HuH-7 (cell line): ENCODE measurements at regions not wholly inside any gene's neighbourhood (a gene's known extent, or its start where the extent isn't known, plus 50 kb on each side); places are given as distances from the start of the nearest gene placed in this dataset.
"Not testable (repeated sequence)": the region's sequence is repeated elsewhere in the genome, so short reads cannot be mapped to it uniquely, and the experiment has no call there.

Experiments
- DNase-seq: peaks from one replicate; pipeline ENCODE4 v3.0.0; 2011; ENCODE audit warnings: low spot score

GRCh38 chr10:33036670-33037069 is 78.6 kb upstream of the ITGB1 start:
- DNase-seq = no peak

GRCh38 chr10:33035411-33035810 is 77.4 kb upstream of the ITGB1 start:
- DNase-seq = no peak

DNA sequence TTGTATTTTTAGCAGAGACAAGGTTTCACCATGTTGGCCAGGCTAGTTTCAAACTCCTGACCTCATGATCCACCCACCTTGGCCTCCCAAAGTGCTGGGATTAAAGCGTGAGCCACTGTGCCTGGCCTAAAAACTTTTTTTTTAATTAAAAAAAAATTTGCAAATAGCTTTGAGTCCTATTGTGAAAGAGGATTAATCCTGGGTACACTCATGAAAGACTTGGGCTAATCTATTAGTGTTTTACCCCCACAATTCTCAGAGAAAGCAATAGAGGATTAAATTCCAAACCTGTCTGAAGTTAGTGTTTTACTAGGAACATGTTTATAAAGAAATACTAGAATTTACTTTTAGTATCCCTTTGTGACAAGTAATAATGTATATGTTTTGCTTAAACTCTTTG is 76.9 kb upstream of the ITGB1 start:
- no peak for DNase-seq

DNA sequence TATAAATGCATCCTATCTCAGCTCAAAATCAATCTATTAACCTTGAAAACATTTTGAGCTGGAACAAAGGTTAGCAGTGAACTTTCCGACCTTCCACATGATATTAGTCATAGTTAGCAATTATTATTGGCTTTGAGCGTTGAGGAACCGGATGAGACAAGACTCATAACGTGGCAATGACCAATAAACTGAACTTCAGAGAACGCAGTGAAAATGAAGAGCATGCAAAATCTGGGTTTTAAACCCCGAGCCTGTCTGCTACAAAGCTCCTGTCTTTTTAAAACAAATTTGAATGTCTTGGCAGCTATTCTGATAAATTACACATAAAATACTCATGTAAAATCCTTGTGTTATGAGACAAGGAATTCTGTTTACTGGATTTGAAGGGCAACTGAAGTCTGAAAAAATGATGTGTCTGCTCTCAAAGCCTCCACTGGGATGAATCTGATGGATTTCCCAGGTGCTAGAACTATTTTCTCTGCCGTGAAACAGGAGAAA is 74.7 kb upstream of the ITGB1 start:
- DNase-seq = no peak

DNA sequence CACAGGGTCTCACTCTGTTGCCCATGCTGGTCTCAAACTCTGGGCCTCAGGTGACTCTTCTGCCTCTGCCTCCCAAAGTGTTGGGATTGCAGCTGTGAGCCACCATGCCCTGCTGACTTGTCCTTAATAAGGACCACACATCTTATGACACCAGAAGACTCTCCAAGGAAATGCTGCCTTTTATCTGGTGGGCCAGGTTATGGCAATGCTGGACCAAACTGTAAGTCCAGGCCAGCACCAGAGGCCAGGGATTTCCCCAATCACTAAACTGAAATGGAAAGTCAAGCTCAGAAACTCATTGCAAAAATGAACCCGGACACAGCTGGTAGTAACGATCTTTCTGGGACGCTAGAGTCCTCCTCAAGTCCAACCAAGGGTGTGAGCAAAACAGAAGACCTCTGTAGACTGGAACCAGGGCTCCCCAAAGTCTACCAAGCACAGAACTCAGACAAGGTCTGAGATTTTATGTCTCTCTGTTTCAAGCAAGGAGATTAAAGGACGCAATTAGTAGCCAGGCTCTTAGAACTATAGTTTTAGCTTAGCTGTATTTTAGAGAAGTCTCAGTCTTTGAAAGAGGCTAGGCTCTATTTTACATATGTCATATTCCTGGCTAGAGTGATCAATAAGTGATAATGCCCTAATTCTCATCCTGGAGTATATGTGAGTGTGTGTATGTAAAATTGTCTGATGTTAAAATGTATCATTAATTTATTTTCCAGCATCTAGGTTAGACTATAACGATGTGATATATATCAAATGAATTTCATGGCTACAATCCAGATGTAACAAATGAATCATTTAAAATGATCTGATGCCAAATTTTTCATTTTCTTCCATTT is 74.0 kb upstream of the ITGB1 start:
- DNase-seq = no peak

DNA sequence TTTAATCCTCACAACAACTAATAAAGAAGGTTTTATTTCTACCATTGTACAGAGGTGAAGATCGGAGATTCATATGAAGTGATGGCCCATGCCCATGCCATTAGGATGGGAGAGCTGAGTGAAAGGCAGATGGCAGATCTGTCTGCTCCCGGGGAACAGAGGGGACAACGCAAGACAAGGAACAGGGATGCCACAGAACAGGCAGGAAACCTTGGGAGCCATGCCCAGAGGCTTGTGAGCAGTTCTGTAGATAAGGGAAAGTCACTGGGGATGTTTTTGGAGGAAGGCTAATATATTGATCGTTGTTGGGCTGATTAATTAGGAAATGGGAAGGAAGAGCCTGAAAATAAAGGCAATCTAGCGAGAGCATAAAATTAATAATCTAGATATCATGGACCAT is 73.1 kb upstream of the ITGB1 start:
- DNase-seq = no peak

- DNase-seq = not testable (repeated sequence)
Measured at GRCh38 chr10:33028515-33028914, 70.5 kb upstream of the ITGB1 start.

GRCh38 chr10:33027088-33027487 is 69.1 kb upstream of the ITGB1 start:
- no peak for DNase-seq

DNA sequence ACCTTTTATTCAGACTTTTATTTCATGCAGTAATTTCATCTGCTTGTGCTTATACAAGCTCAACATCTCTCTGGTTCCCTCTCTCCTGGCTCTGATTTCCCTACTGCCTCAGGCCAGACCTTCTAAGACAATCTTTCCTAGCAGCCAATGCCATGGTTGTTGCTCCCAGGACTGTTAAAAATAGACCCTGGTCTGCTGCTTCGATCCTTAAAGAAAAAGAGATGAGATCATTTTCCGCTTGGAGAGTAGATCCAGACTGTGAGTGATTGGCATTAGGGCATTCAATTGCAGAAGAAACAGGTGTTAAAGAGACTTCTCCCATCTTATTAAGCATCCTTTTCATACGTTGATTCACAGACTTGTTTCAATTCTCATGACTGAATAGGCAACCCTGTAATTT is 68.4 kb upstream of the ITGB1 start:
- DNase-seq = no peak

DNA sequence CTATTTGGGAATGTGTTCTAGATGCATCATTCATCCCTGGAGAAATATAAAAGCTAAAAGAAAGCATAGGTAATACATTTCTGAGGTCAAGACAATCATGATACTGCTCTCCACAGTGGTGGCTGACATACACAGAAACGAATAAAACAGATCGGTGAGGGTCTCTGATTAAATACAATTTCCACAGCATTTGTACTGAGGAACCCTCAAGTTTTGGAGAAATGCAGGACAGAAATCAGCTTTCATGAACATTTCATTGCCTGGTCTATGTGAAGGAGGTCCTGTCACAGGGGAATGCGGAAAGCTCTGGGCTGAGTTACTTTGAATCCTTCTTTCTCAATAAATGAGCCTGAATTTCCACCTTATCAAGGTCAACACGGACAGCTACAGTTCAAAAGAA is 67.9 kb upstream of the ITGB1 start:
- DNase-seq = no peak

- no peak for DNase-seq
Measured at GRCh38 chr10:33025039-33025438, 67.0 kb upstream of the ITGB1 start.

DNA sequence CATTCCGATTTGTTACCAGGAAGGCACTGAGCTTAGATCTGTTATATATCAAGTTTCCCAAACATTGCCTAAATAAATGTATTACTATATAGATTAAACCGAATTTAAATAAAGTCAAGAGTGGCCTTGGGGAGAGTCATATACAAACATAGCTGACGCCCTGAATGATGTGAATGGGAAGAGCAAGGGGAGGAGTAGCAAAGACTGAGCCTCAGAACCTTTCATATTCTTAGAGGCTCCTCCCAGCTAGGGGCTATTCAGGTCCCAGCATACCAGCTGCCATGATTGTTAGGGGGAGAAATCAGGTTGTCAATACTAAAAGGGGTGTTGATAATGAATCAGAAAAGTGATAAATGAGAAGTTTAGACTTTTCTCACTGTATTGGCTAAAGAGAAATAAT is 64.7 kb upstream of the ITGB1 start:
- DNase-seq = no peak

GRCh38 chr10:33022090-33022489 is 64.1 kb upstream of the ITGB1 start:
- no peak for DNase-seq

DNA sequence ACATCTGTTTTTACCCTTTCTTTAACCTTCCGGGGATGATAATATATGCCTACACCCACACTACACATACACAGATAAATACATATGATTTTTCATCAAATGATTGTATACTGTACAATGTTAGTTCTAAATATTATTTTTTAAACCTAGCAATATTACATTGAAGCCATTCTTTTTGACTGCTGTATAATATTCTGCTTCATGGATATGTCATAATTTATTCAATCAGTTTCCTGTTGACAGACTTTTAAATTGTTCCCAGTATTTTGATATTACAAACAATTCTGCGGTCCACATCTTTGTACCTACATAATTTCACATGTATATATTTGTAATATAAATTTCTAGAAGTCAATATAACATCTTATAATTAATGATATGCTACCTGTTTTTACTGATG is 59.0 kb upstream of the ITGB1 start:
- no peak for DNase-seq

DNA sequence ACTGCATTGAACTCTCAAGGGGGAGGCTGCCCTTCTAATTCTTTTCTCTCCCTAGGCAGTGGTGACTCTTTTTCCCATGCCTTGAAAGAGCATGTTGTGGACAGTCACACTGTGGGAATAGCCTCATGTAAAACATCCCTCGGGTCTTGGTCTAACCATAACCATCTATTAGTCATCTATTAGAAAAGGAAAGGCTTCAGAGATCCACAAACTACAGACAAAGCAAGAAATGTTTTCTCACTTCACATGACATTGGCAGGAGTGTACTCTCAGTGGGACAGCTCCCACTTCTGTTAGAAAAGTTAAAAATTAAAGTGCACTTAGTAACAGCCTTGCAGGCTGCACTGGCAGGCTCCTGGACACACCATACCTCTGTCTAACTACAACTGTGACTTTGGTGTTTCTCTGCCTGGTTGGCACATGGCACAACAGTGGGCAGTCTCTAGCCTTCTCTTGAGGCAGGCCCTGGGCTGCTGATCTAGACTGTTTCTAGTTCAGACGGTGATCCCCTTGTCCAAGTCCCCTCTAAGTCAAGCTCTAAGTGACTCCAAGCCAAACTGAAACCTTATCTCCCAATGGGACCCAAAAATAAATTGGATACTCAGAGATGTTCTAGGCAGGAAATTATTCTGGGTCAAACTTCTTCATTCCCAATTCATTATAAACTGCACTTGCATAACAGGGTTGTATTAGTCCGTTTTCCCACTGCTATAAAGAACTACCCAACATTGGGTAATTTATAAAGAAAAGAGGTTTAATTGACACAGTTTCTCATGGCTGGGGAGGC is 57.9 kb upstream of the ITGB1 start:
- no peak for DNase-seq

DNA sequence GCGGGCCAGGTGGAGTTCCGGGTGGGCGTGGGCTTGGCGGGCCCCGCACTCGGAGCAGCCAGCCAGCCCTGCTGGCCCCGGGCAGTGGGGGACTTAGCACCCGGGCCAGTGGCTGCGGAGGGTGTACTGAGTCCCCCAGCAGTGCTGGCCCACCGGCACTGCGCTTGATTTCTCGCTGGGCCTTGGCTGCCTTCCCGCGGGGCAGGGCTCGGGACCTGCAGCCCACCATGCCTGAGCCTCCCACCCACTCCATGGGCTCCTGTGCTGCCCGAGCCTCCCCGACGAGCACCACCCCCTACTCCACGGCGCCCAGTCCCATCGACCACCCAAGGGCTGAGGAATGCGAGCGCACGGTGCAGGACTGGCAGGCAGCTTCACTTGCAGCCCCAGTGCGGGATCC is 55.3 kb upstream of the ITGB1 start:
- not testable (repeated sequence) for DNase-seq

DNA sequence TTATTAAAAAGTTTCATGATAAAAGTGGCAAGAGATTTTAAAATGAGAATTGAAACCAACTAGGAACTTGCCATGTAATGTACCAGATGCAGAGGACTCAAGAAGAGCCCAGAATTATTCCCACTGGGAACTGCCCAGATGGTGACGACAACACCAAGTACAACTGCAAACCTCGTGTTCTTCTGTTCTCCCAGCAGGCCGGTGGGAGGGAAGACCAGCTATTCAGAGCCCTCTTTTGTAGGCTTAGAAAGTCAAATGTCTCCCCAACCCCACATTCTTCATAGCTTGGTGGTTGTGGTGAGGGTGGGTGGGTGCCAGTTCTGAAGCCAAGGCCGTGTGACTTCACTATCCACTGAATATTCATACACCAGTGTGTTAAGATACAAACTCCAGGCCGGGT is 54.3 kb upstream of the ITGB1 start:
- no peak for DNase-seq

DNA sequence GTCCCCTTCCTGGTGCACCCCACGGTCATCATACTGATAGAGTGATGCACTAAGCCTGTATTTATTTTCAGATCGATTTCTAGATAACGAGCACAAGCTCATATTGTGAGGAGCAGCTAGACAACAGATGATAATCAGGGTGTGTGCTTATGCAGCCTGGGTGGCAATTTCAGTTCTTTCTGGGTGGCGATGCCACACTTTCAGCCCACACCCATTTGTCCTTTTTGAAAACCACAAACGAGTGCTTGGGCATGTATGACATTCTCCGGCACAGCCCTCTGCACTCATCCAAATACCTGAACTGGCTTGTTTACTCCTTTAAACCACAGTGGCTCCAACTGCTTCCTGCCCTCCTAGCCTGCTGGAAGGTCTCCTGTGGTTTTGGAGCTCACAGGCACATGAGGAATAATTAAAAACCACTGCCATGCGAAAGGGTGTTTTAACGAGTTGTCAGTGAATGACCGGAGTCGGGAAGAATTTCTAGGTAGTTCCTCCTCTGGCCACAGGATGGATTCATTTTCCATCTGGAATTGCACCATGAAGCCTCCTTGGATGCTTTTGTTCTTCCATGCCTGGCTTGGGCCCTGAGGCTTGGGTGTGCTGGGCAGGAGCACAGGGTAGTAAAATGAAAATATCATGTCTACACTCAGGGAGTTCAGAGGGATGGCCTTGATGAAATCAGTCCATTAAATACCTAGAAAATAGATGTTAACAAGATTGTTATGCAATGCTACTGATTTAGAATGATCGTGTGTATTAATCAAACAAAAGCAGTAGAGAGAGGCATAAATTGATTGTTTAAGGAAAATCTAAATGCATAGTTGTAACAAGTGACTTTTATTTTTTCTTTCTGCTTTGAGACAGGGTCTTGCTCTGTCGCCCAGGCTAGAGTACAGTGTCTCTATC is 52.4 kb upstream of the ITGB1 start:
- peak; percentile 64 for DNase-seq

DNA sequence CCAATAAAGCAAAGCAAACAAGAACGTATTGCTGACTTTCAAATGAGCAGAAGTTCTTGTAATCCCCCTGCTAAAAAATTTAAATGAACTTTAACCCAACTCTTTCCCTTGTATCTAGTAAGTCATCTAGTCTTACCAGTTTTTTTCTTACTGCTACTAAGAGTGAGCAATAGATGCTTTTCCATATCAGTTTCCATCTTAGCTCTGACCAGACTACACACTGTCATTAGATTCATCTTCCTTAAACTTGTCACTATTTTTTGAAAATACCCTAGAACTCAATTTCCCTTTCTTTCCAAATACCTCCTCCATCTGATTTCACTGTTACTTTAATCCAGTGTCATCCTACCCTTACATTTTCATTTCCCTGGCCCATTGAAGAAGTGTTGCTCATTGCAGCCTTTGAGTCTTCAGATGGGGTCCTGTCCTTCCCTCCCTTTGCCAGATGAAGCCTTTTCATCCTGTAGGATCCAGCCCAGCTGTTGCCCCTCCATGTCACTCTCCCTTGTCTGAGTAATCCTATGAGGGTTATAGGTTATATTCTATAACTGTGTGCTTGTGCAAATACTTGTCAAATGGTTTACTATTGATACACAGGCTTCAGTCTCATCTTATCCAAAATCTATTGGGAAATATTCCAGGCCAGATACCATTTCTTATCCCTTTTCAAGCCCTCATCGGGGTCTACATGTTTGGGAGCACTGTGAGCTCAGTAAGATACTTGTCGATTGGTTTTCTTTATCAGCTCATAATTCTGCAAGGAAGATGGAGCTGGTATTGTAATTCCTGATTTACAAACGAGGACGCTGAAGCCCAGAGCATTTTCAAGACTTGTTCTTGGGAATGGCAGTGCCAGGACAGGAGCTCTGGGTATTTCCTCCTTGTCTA is 51.5 kb upstream of the ITGB1 start:
- DNase-seq = no peak

DNA sequence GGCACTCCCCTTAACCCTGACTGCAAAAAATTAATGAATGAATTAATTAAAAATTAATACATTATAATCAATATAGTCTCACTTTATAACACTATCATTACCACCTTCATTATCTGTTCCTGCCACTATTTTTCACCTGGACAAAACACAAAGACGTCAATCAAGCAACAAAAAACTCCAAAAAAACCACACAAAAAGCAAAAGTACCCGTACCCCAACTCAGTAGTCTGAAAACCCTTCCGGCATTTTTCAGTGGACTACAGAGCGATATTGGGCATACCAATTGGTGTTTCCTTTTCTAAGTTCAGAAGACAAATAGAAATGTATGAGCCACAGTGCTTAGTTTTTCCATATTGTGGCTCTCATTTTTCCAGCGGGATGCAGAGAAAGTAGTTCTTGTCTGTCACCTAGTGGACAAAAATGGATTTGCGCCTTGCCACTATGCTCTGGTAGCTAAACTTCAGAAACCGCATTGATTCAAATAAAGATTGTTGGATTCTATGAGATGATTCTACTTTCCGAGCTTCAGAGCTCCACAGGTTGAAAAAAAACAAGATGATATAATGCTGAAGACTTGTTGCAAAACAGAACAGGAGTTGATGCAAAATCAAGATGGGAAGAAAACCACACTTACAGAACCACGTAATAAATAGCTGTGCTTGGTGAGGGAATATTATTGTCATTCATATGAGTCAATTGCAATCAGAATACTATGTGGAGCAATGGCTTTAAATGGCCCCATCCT is 50.6 kb upstream of the ITGB1 start:
- DNase-seq = peak; percentile 74
